Myocyte (in vitro differentiated cells): ENCODE measurements at regions not wholly inside any gene's neighbourhood (a gene's known extent, or its start where the extent isn't known, plus 50 kb on each side); places are given as distances from the start of the nearest gene placed in this dataset.
"Not testable (repeated sequence)": the region's sequence is repeated elsewhere in the genome, so short reads cannot be mapped to it uniquely, and the experiment has no call there.

ENCODE experiments used
- DNase-seq: peaks from one replicate; pipeline ENCODE4 v3.0.0-alpha.2; 2012; ENCODE audit warnings: low read depth

DNA sequence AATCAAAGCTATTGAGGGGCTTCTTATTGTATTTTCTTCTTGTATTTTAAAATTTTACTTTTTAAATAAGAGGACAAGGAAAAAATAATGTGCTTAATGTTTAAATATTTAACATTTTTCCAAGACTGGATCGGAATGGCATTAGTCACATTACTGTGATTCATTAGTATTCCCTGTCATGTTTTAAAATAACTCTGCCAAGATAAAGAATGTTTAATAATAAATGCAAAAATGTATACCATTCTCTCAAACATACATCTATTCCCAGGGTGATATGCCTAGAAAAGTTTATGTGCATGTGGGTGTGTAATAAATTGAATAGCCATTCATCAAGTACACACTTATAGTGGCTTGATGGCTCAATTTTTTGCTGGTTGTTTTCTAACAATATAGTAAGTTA is 936.1 kb downstream of the PLOD2 start:
- no peak for DNase-seq

GRCh38 chr3:145243875-145244274 is 917.1 kb downstream of the PLOD2 start:
- DNase-seq = peak; percentile 12

- DNase-seq = no peak
Observed at GRCh38 chr3:145244327-145244726, 916.7 kb downstream of the PLOD2 start.

GRCh38 chr3:145246291-145246690 is 914.7 kb downstream of the PLOD2 start:
- no peak for DNase-seq

- no peak for DNase-seq
Observed at GRCh38 chr3:145248928-145249327, 912.1 kb downstream of the PLOD2 start.

DNA sequence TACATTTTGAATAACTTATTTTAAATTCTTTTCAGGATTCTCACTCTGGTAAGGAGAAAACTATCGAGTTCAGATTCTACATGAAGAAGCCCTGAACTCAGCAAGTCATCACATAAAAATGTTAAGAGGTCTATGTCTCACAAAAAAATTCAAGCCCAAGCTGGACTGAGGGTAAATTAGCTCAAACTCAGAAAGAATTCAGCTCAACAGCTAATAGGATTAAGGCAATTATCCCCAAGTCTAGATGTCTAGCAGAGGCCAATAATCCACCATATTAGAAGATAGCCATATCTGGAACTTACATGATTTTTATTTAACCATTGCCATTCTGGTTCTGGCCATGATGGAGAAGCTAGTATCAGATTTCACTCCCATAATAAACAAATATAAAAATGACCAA is 909.7 kb downstream of the PLOD2 start:
- no peak for DNase-seq

DNA sequence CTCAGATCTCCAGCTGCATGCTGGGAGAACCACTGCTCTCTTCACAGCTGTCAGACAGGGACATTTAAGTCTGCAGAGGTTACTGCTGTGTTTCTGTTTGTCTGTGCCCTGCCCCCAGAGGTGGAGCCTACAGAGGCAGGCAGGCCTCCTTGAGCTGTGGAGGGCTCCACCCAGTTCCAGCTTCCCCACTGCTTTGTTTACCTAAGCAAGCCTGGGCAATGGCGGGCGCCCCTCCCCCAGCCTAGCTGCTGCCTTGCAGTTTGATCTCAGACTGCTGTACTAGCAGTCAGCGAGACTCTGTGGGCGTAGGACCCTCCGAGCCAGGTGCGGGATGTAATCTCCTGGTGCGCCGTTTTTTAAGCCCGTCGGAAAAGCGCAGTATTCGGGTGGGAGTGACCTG is 903.0 kb downstream of the PLOD2 start:
- not testable (repeated sequence) for DNase-seq

DNA sequence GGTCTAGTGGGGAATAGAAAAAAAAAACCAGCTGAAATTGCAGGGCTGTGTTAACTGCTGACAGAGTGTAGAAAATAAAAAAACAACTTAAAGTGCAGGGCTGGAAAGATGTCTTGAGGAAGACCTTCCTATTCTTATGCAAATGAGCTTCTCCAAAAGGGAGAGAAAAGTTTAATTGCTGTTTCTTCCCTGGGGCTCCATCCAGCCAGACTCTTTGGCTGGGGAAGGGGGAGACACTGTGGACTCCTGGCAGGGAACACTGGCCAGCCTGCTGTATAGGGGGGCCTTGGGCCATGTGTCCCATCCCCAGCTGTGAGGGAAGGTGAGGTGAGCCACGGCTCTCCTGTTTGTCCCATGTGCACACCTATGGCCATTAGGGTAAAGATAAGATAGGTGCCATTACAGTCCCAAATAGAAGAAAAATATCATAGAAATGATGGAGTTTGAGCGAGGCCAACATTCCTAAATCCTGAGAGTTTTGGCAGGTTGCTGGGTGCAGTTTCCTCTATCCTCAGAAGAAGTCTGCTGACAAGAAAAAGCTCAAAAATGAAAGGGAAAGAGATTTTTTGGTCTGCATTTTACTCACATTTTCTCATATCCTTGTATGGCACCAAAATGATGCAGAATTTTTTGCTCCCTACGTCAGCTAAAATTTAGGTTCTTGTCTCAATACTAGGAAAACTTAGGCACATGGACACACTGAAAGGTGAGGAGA is 901.7 kb downstream of the PLOD2 start:
- no peak for DNase-seq

DNA sequence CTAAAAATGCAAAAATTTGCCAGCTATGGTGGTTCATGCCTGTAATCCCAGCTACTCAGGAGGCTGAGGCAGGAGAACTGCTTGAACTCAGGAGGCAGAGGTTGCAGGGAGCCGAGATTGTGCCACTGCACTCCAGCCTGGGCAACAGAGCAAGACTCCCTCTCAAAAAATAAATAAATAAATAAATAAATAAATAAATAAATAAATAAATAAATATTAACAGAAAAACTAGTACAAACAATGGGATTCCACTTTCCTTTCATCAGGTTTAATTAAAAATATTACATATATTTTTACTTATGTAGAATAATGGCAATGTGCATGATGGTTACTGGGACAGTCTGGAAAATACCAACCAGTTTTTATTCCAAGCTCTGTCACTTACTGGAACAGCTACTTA is 897.5 kb downstream of the PLOD2 start:
- DNase-seq = not testable (repeated sequence)

- DNase-seq = no peak
Observed at GRCh38 chr3:145266368-145266767, 894.6 kb downstream of the PLOD2 start.

DNA sequence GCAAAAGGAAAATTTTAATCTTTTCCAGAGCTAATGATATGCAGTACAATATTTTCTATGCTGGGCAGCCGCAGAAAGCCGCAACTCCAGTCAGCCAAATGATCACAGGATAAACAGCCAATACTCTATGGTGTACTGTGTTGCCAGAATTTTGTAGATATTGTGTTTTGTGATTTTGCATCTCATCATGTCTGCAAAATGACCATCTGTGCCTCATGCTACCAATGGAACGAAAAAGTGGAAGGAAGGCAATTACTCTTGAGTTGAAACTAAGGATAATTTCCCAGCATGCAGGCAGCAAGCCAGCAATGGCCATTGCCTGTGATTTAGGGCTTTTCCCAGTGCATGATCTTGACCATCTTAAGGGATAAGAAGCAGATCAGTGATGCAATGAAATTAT is 891.9 kb downstream of the PLOD2 start:
- DNase-seq = no peak

DNA sequence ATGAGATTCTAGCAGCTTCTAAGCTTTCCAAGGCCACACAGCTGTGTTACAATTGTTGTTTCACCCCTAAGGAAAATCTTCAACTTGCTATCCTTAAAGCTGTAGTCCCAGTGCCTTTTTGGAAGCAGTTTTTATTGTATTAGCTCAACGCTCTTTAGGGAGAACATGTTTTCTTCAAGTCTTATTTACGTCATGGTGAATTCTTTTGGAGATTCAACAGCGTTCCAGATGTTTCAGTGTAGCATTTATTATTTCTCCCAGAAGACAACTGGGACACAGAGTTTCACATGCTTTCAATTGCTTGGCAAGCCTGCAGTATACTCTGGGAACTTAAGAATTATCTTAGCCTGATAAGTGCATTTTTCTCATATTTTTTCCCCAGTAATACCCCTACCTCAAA is 888.3 kb downstream of the PLOD2 start:
- no peak for DNase-seq

DNA sequence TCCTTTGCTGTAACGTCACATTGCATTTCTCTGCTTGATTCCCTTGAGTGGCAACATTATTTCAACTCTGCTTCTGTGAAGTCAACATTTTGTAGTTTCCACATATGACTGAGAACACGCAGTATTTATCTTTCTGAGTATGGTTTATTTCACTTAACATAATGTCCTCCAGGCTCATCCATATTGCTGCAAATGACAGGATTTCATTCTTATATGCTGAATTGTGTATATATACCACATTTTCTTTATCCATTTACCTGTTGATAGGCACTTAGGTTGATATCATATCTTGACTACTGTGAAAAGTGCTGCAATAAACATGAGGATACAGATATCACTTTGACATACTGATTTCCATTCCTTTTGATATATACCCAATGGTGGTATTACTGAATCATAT is 878.5 kb downstream of the PLOD2 start:
- DNase-seq = no peak

DNA sequence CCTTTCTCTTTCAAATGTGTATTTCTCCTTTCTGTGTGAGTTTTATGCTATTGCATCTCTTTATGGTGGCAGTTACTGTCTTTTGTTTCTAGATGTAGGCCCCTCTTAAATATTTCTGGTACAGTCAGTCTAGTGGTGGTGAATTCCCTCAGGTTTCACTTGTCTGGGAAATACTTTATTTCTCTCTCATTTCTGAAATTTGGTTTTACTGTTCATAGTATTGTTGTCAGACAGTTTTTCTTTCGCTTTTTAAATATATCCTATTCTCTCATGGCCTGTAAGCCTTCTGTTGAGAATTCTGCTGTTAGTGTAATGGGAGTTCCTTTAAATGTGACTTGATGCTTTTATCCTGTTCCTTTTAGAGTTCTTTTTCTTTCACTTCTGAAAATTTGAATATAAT is 874.0 kb downstream of the PLOD2 start:
- DNase-seq = no peak

DNA sequence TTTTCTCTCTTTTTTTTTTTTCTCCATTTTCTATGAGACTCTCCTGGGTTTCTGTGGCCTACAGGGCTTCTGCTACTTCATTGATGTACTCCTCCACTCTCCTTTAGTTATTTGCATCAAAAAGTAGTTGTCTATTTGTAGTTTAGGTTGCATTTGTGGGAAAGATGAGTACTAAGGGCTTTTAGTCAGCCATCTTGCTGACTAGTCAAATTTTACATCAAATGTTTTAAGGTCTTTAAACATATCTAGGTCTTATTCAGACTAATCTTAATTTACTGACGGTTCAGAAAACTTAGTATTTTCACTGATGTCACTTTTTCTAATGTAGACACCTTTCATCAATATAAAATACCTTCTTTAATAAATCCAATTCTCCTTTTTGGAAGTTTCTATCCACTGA is 871.0 kb downstream of the PLOD2 start:
- DNase-seq = no peak

- no peak for DNase-seq
Observed at GRCh38 chr3:145294572-145294971, 866.4 kb downstream of the PLOD2 start.

GRCh38 chr3:145307272-145307671 is 853.7 kb downstream of the PLOD2 start:
- no peak for DNase-seq

DNA sequence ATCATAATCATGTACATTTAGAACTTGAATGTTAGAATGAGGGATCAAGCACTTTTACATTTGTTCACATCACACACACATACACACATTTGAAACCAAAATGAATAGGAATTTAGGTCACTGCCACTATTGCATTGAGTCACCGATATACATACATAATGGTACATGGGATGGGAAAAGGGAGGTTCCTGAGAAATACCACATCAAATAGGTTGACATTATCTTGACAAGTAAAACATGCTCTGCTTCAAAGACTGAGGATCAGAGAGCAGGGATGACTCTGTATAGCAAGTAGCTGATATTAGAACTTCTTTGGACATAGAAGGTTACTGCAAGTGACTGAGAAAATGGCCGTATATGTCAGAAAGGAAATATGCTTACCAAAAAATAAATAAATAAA is 847.2 kb downstream of the PLOD2 start:
- no peak for DNase-seq

DNA sequence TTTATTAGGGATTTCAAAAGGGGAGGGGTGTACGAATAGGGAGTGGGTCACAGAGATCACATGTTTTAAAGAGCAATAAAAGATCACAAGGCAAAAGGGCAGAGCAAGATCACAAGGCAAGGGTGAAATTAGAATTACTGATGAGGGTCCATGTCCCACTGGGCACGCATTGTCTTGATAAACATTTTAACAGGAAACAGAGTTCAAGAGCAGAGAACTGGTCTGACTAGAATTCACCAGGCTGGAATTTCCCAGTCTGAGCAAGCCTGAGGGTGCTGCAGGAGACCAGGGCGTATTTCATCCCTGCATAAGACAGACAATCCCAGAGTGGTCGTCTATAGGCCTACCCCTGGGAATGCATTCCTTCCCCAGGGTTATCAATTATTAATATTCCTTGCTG is 844.7 kb downstream of the PLOD2 start:
- not testable (repeated sequence) for DNase-seq

DNA sequence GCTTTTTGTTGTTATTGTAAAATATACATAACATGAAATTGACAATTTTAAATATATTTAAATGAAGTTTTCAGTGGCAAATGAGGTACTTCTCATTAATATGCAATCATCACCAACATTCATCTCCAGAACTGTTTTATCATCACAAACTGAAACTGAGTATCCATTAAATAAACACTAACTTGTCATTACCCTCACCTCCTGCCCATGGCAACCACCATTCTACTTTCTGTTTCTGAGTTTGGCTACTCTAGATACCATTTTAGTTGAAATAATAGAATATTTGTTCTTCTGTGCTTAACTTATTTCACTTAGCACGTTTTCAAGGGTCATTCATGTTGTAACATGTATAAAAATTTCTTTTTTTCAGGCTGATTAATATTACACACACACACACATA is 834.3 kb downstream of the PLOD2 start:
- DNase-seq = no peak

- DNase-seq = not testable (repeated sequence)
Observed at GRCh38 chr3:145333427-145333826, 827.6 kb downstream of the PLOD2 start.

DNA sequence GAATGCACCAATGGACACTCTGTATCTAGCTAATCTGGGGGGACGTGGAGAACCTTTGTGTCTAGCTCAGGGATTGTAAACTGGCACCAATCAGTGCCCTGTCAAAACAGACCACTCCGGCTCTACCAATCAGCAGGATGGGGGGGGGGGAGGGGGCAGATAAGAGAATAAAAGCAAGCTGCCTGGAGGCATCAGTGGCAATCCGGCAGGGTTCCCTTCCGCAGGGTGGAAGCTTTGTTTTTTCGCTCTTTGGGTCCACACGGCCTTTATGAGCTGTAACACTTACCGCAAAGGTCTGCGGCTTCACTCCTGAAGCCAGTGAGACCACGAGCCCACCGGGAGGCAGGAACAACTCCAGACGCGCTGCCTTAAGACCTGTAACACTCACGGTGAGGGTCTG is 827.1 kb downstream of the PLOD2 start:
- DNase-seq = no peak

- no peak for DNase-seq
Observed at GRCh38 chr3:145355206-145355605, 805.8 kb downstream of the PLOD2 start.

- no peak for DNase-seq
Observed at GRCh38 chr3:145357453-145357852, 803.5 kb downstream of the PLOD2 start.
